ENCODE measurements at regions not wholly inside any gene's neighbourhood (a gene's known extent, or its start where the extent isn't known, plus 50 kb on each side); places are given as distances from the start of the nearest gene placed in this dataset.
"Not testable (repeated sequence)": the region's sequence is repeated elsewhere in the genome, so short reads cannot be mapped to it uniquely, and the experiment has no call there.

GRCh38 chr6:55958790-55959189, 83.4 kb upstream of the BMP5 start:
- no peak for DNase-seq (ENCODE audit: extremely low read depth, low read depth)

GRCh38 chr6:55957961-55958422, 82.6 kb upstream of the BMP5 start:
- DNase-seq (ENCODE audit: extremely low read depth, low read depth), result no peak

- no peak for DNase-seq (ENCODE audit: extremely low read depth, low read depth)
Observed at GRCh38 chr6:55955684-55956083, 80.3 kb upstream of the BMP5 start.

GRCh38 chr6:55954436-55954835, 79.0 kb upstream of the BMP5 start:
- no peak for DNase-seq (ENCODE audit: extremely low read depth, low read depth)

GRCh38 chr6:55953335-55953734, 77.9 kb upstream of the BMP5 start:
- peak; percentile 30 for DNase-seq (ENCODE audit: extremely low read depth, low read depth)

- no peak for DNase-seq (ENCODE audit: extremely low read depth, low read depth)
Observed at GRCh38 chr6:55950071-55950814, 74.9 kb upstream of the BMP5 start.

- DNase-seq (ENCODE audit: extremely low read depth, low read depth), result no peak
Observed at GRCh38 chr6:55943329-55943728, 67.9 kb upstream of the BMP5 start.

GRCh38 chr6:55941702-55942101, 66.3 kb upstream of the BMP5 start:
- no peak for DNase-seq (ENCODE audit: extremely low read depth, low read depth)

- no peak for DNase-seq (ENCODE audit: extremely low read depth, low read depth)
Observed at GRCh38 chr6:55937951-55938690, 62.7 kb upstream of the BMP5 start.

GRCh38 chr6:55937261-55937947, 62.0 kb upstream of the BMP5 start:
- DNase-seq (ENCODE audit: extremely low read depth, low read depth), result no peak

GRCh38 chr6:55931101-55931500, 55.7 kb upstream of the BMP5 start:
- DNase-seq (ENCODE audit: extremely low read depth, low read depth), result no peak

- DNase-seq (ENCODE audit: extremely low read depth, low read depth), result not testable (repeated sequence)
Observed at GRCh38 chr6:55927713-55928112, 52.3 kb upstream of the BMP5 start.

- DNase-seq (ENCODE audit: extremely low read depth, low read depth), result no peak
Observed at GRCh38 chr6:55925292-55925691, 49.9 kb upstream of the BMP5 start.

Data from NCI-H460 (cell line).